Renal pelvis (tissue), 1 donor: ENCODE measurements at regions not wholly inside any gene's neighbourhood (a gene's known extent, or its start where the extent isn't known, plus 50 kb on each side); places are given as distances from the start of the nearest gene placed in this dataset.

Source experiments
- DNase-seq: peaks from one replicate; pipeline ENCODE4 v3.0.0-alpha.2; 2013

DNA sequence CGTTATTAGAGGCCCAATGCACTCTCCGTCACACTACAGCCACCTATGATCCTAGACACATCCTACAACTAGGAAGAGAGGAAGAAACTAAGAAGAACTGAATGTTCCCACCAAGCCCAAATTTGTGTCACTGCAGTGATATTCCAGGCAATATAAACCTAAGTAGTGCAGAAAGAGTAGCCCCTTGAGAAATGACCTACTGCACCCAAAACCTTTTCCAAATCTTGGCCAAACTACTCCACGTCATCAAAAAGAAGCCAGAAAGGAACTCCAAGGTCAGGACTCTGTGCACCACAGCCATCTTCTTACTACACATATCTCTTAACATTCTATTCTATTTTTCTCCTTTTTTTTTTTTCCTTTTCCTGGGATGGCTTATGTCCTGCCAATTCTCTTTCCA lies 60.2 kb downstream of the ADAMTS1 start:
- DNase-seq, result no peak

DNA sequence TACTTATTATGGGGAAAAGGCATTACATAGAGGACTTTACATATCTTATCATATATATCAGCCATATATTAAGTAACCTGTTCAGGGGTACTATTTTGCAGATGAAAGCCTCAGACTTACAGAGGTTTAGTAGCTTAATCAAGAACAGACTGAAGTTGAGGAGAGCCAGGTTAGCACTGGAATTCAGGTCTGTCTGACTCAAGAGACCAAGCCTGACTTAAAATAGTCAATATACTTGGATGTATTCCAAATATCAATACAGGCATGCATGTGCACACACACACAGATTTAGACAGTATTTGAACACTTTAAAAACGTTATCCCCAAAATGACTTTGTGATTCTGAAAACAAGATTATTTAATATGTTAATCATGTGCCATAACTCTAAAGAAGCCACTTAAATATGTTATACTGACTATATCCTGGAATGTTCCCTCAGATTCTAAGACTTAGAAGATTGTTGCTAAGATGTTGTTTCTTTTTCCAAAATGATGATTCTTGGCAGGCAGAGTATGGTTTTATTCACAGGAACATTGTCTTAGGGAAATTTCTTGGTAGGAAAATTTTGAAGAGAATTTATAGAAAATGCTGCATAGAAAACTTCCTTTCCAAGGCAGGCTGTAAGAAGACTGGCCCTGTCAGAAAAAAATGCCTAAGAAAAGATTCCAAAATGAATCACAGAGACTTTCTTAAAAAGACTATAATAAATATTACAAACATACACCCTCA lies 61.6 kb downstream of the ADAMTS1 start:
- DNase-seq, result no peak

DNA sequence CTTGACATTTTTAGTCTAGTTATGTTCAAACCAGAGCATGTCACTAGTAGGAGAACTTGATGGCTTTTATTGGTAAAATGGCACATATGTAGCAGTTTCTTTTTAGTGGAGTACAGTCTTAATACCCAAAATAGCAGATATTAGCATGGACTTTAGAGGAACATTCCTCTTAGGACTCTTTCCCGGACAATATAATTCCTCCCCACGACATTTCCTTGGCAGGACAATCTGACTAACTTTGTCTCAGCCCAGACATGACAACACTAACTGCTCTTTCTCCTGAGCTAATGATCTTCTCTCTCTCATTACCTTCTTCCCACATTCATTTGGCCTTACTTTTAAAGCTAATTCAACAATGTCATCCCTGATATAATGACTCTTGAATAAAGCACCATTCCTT lies 62.5 kb downstream of the ADAMTS1 start:
- DNase-seq, result no peak

DNA sequence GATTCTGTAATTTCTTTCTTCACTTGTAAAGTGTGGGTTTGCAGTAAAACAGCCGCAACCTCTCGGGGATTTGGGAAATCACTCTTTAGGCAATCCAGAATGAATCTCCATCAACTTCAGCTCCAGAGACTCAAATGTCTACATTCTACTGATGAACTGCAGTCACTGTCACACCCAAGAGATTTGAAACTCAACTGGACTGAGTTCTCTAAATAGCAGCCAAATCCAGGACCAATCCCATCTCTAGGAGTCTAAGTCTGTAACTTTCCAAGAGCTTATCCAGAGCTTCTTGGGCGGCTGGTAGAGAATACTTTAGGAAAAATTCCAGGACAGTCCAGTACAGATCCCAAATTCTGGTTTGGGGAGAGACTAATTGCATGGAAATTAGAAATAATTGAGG lies 62.9 kb downstream of the ADAMTS1 start:
- DNase-seq, result no peak

DNA sequence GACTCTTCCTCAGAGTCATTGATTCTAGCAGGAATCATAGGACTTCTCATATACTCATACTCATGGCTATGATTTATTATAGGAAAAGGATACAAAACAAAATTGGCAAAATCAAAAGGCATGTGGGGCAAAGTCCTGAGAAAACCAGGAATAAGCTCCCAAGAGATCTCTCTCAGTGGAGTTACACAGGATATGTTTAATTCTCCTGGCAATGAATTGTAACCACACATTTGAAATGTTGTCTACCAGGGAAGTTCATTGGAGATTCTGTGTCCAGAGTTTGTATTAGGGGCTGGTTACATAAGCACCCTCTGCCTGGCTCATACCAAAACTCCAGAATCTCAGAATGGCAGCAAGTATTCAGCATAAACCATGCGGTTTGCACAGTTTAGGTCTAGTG lies 63.9 kb downstream of the ADAMTS1 start:
- DNase-seq, result no peak

- no peak for DNase-seq
These were observed 68.0 kb downstream of the ADAMTS1 start for GRCh38 chr21:26777166-26777565.

DNA sequence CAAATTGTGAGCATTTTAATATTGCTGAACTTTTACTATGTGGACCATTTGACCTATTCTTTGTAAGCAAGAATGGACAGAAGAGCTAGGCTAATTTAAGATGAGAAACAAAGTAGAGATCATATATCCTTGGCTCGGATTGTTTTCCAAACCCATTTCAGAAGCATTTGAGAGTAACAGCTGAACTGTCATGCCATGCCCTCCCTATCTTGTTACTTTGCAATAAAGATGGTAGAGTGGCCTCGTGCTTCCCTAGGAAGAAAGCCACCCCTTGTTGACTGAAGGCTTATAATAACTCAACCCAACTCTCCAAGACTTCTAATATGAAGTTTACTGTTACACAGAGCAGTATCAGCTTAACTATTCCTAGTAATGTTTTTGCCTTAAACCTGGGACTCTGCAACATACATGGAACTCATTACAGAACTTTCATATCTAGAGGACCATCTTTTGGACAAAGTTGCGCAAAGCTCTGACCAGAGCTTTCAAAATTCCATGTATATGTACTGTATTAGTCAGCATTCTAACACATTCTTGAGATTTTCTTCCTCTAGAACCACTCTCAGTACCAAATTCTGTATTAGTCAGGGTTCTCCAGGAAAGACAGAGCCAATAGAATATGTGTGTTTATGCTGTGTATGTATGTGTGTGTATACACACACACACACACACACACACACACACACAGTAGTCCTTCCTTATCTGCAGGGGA lies 68.7 kb downstream of the ADAMTS1 start:
- no peak for DNase-seq

GRCh38 chr21:26773058-26773457 lies 72.2 kb downstream of the ADAMTS1 start:
- DNase-seq, result no peak

- DNase-seq, result peak; percentile 21
These were observed 75.5 kb downstream of the ADAMTS1 start for GRCh38 chr21:26769613-26770188.

DNA sequence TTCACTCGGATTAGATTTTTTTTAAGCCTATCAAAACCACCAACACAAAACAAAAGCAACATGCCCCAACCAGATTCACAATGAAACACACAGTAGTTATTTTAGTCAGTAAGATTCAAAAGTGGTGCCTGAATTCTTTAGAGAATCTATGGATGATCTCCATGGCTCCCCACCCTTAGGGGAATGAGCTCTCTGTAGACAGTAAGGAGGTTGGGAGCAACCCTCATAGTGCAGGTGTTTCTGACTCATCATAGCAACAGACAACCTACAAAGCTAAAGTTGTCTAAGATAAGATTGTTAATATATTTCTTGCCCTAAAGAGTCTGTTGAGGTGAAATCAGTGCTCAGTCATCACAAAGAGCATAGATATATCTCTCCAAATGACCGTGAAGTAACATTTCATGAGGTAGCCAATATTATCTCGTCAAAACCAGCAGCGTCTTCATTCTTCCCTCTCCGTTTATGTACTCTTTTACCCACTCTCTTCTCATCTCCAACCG lies 78.3 kb downstream of the ADAMTS1 start:
- DNase-seq, result no peak

- DNase-seq, result no peak
These were observed 83.9 kb downstream of the ADAMTS1 start for GRCh38 chr21:26761174-26761915.

DNA sequence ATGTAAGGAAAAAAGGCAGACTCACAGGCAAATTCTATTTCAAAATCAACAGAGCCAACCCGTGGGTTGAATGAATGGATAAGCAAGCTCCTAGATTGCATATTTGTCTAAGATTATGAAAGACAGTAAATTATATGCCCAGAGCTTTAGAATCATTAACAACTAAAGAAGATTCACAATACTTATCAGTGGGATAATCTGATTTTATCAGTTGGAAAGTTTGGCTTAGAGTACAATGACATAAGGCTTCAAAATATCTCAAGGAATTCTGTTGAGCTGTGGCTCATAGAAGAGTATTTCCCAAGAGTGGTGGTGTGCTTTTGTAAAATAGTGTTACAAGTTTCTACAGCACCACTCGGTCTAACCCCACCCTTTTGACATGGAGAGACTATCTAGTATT lies 85.5 kb downstream of the ADAMTS1 start:
- no peak for DNase-seq

GRCh38 chr21:26758083-26758880 lies 86.9 kb downstream of the ADAMTS1 start:
- DNase-seq, result no peak

DNA sequence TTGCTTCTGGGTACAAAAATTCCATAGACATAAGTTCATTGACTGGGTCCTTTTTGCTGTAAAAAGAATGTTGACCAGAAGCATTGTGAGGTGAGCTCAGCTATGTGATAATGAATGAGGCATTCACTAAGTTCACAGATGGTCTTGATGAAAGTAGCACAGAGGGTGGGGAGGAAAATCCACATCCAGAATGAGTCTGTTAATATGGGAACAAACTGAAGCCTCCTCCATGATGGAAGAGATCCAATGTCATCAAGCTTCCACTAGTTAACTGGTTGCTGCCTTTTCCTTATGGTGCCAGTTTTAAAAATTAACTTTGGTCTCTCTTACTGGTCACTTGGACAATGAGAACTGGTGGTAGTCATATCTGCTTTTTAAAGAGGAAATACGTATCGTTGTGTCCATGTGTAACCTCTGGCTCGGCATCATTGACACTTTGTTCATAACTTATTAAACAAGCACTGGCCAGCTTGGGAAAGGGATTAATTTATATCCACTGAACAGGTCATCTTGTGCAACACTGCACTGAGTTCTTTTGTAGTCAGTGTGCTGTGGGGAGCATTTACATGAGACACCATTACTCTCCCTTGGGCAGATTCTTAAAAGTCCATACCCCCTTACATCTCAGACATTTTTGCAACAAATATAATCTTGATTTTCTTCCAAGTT lies 88.6 kb downstream of the ADAMTS1 start:
- DNase-seq, result no peak

DNA sequence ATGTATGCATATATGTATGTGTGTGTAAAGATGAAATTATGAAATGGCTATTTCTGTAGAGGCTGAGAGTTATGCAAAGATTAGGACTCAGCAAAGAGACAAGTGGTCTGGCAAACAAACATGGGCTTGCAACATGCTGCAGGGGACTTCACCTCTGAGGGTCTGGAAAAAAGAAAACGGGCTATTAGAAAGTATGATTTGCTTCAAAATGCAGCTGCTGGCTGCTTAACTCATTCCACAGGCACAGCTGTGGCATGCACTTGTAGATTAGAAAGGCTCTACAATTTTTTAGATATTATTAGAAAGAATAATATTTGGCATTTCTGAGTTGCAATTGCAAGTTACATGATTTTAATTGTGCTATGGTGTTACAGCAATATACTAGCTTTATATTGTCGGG lies 90.4 kb downstream of the ADAMTS1 start:
- DNase-seq, result no peak

GRCh38 chr21:26753822-26754221 lies 91.4 kb downstream of the ADAMTS1 start:
- DNase-seq, result no peak

DNA sequence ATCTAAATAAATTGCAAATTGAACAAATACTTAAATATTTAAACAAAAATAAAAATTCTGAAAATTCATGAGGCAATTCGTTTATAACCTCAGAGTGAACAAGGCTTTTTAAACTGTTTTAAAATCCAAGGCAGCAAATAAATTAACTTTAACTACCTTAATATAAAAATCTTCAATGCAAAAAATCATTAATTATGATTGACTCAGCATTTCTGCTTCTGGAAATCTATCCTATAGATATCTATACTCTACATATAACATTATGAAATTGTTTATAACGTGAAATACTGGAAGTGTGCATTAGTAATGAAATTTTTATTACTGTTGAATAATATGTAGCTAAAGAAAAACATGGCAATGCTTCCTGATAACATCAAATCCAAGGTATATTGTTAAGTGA lies 92.4 kb downstream of the ADAMTS1 start:
- no peak for DNase-seq

DNA sequence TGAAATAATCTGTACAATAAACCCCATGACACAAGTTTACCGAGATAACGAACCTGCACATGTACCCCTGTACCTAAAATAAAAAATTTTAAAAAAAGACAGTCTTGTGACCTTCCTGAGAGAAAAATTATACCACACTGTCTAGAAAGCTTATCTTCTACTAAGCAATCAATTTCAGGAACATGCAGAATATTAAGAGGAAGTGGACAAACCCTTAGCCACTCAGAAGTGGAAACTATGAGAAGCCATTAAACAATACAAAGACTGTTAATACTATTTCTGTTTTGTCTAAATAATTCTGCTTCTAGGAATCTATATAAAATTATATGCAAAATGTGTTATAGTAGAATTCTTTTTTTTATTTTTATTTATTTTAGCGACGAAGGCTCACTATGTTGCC lies 93.9 kb downstream of the ADAMTS1 start:
- DNase-seq, result no peak

- no peak for DNase-seq
These were observed 97.1 kb downstream of the ADAMTS1 start for GRCh38 chr21:26748066-26748465.

GRCh38 chr21:26747216-26747615 lies 98.0 kb downstream of the ADAMTS1 start:
- DNase-seq, result no peak

DNA sequence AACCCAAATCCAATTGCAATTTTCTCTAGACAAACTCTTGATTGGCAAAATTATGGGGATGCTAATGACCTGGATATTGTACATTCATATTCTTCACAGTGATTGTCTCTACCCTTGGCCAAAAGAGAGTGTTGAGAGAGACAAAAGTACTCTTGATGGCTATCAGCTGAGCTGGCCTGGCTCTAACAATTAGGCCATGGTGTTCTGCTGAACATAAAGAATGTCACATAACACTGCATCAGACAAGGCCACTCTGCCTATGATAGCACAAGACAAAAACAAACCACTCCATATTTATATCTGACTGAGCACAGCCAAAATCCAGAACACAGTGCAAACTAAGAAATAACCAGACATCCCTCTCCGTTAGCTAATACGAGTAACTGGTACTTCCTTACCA lies 101.7 kb downstream of the ADAMTS1 start:
- DNase-seq, result no peak
